Loucy (cell line): ENCODE measurements at regions not wholly inside any gene's neighbourhood (a gene's known extent, or its start where the extent isn't known, plus 50 kb on each side); places are given as distances from the start of the nearest gene placed in this dataset.

Experiments
- H2AFZ ChIP-seq: fragments of 200-600 bp; sonication (generic); 2 replicates; pipeline ENCODE4 v1.6.0; 2016; ENCODE audit warnings: antibody characterized with exemption, mild to moderate bottlenecking, low read length, moderate library complexity
- H3F3A ChIP-seq: fragments of 200-600 bp; 2 replicates; pipeline ENCODE4 v1.6.0; 2016; ENCODE audit warnings: antibody characterized with exemption, low read depth, mild to moderate bottlenecking
- H3K27me3 ChIP-seq: fragments of 200-600 bp; sonication (generic); 2 replicates; pipeline ENCODE4 v1.6.1; 2014; ENCODE audit warnings: low read length, mild to moderate bottlenecking; ENCODE audit not compliant: insufficient read depth, poor library complexity, severe bottlenecking
- H3K36me3 ChIP-seq: fragments of 200-600 bp; sonication (generic); 2 replicates; pipeline ENCODE4 v1.6.1; 2016; ENCODE audit warnings: low read length; ENCODE audit not compliant: insufficient read depth
- H3K4me1 ChIP-seq: fragments of 200-600 bp; sonication (generic); 2 replicates; pipeline ENCODE4 v1.5.1; 2014; ENCODE audit warnings: low read length, mild to moderate bottlenecking; ENCODE audit not compliant: insufficient read depth, poor library complexity, severe bottlenecking
- H3K4me2 ChIP-seq: fragments of 200-600 bp; sonication (generic); 2 replicates; pipeline ENCODE4 v1.6.0; 2014; ENCODE audit warnings: antibody characterized with exemption, low read length, low read depth, mild to moderate bottlenecking; ENCODE audit not compliant: poor library complexity, severe bottlenecking
- H3K4me3 ChIP-seq: fragments of 200-600 bp; sonication (generic); 2 replicates; pipeline ENCODE4 v1.5.1; 2014; ENCODE audit warnings: low read length, mild to moderate bottlenecking, mixed read lengths; ENCODE audit not compliant: poor library complexity, severe bottlenecking
- H3K79me2 ChIP-seq: fragments of 200-600 bp; sonication (generic); 2 replicates; pipeline ENCODE4 v1.6.1; 2014; ENCODE audit warnings: low read length; ENCODE audit not compliant: insufficient read depth
- H3K9ac ChIP-seq: fragments of 200-600 bp; sonication (generic); 2 replicates; pipeline ENCODE4 v1.6.0; 2014; ENCODE audit warnings: mild to moderate bottlenecking, low read depth, low read length, moderate library complexity; ENCODE audit not compliant: poor library complexity, severe bottlenecking
- H3K9me2 ChIP-seq: fragments of 200-600 bp; sonication (generic); replicated peaks from 2 replicates; pipeline ENCODE4 v1.6.1; 2016; ENCODE audit warnings: low read depth, low read length, mixed read lengths
- H3K9me3 ChIP-seq: fragments of 200-600 bp; sonication (generic); 2 replicates; pipeline ENCODE4 v1.6.1; 2014; ENCODE audit warnings: mild to moderate bottlenecking, antibody characterized with exemption, low read length, low read depth; ENCODE audit not compliant: insufficient read depth
- H4K20me1 ChIP-seq: fragments of 200-600 bp; sonication (generic); 2 replicates; pipeline ENCODE4 v1.6.0; 2014; ENCODE audit warnings: antibody characterized with exemption, low read length, mild to moderate bottlenecking; ENCODE audit not compliant: insufficient read depth, poor library complexity, severe bottlenecking
- CTCF ChIP-seq: fragments of 200-600 bp; sonication (generic); conservative IDR thresholded peaks from 2 replicates; pipeline ENCODE4 v1.5.1; 2014; ENCODE audit warnings: mild to moderate bottlenecking, antibody characterized with exemption, low read length
- EZH2phosphoT487 ChIP-seq: fragments of 200-600 bp; IDR thresholded peaks from 2 replicates; pipeline ENCODE4 v1.6.1; 2018; ENCODE audit warnings: antibody characterized with exemption, mild to moderate bottlenecking, moderate library complexity, borderline replicate concordance

- Histone ChIP-seq H3K79me2 (peaks cover 26% of the 10 kb centered on the region; the same call in 1 of the 2 replicates), H3K4me3 (no peak overlapping the region), H2AFZ (no peak overlapping the region), H3K9me2 (no peaks in the 10 kb centered on the region), H3K9ac (no peak overlapping the region), H3K4me1 (peaks cover 12% of the 10 kb centered on the region), H3F3A (peaks cover 5% of the 10 kb centered on the region; the same call in 1 of the 2 replicates), H3K9me3 (peaks cover 37% of the 10 kb centered on the region), H3K4me2 (no peak overlapping the region), H3K36me3 (no peaks in the 10 kb centered on the region), H3K27me3 (no peaks in the 10 kb centered on the region), H4K20me1 (no peaks in the 10 kb centered on the region)
- TF ChIP-seq CTCF (no peak), EZH2phosphoT487 (no peak)
These were observed 117.6 kb downstream of the COX7C start for GRCh38 chr5:86735370-86735769.

- no peaks in the 10 kb centered on the region for H3K9me2 ChIP-seq
- H3K27me3 ChIP-seq, result no peaks in the 10 kb centered on the region
- peaks cover 17% of the 10 kb centered on the region; the same call in 1 of the 2 replicates for H3K79me2 ChIP-seq
- no peak overlapping the region for H3K4me3 ChIP-seq
- H3K4me2 ChIP-seq, result no peak overlapping the region
- H3F3A ChIP-seq, result peaks cover 5% of the 10 kb centered on the region; the same call in 1 of the 2 replicates
- H3K4me1 ChIP-seq, result peaks cover 12% of the 10 kb centered on the region
- H2AFZ ChIP-seq, result no peak overlapping the region
- TF ChIP-seq EZH2phosphoT487 (no peak), CTCF (no peak)
- H3K36me3 ChIP-seq, result no peaks in the 10 kb centered on the region
- peaks cover 26% of the 10 kb centered on the region for H3K9me3 ChIP-seq
- no peak overlapping the region for H3K9ac ChIP-seq
- H4K20me1 ChIP-seq, result no peaks in the 10 kb centered on the region
These were observed 119.8 kb downstream of the COX7C start for GRCh38 chr5:86737579-86737978.

- no peaks in the 10 kb centered on the region for H4K20me1 ChIP-seq
- no peaks in the 10 kb centered on the region; the same call in 1 of the 2 replicates for H3K36me3 ChIP-seq
- no peaks in the 10 kb centered on the region for H3K9me2 ChIP-seq
- H3K9me3 ChIP-seq, result no peaks in the 10 kb centered on the region
- no peak overlapping the region for H2AFZ ChIP-seq
- no peaks in the 10 kb centered on the region for H3F3A ChIP-seq
- H3K9ac ChIP-seq, result no peak overlapping the region
- TF ChIP-seq CTCF (no peak), EZH2phosphoT487 (no peak)
- no peaks in the 10 kb centered on the region for H3K27me3 ChIP-seq
- no peak overlapping the region for H3K4me3 ChIP-seq
- H3K79me2 ChIP-seq, result 0 out of 2 replicates have a peak, but pooled peaks cover 3% of the 10 kb centered on the region
- no peak overlapping the region for H3K4me2 ChIP-seq
- no peaks in the 10 kb centered on the region for H3K4me1 ChIP-seq
These were observed 130.9 kb downstream of the COX7C start for GRCh38 chr5:86748538-86749105.
